ENCODE measurements at regions not wholly inside any gene's neighbourhood (a gene's known extent, or its start where the extent isn't known, plus 50 kb on each side); places are given as distances from the start of the nearest gene placed in this dataset.

GRCh38 chr2:173593109-173593508, 238.4 kb downstream of the CDCA7 start:
- no peak for DNase-seq

- no peak for DNase-seq
These were observed 241.6 kb downstream of the CDCA7 start for GRCh38 chr2:173596244-173596643.

GRCh38 chr2:173598525-173598924, 243.9 kb downstream of the CDCA7 start:
- DNase-seq = no peak

GRCh38 chr2:173599821-173600359, 245.2 kb downstream of the CDCA7 start:
- DNase-seq = no peak

- DNase-seq = no peak
These were observed 247.6 kb downstream of the CDCA7 start for GRCh38 chr2:173602153-173602795.

- no peak for DNase-seq
These were observed 251.3 kb downstream of the CDCA7 start for GRCh38 chr2:173605994-173606393.

- no peak for DNase-seq
These were observed 252.1 kb downstream of the CDCA7 start for GRCh38 chr2:173606619-173607248.

GRCh38 chr2:173607606-173608311, 253.1 kb downstream of the CDCA7 start:
- no peak for DNase-seq

- DNase-seq = no peak
These were observed 256.4 kb downstream of the CDCA7 start for GRCh38 chr2:173611121-173611520.

- DNase-seq = no peak
These were observed 257.7 kb downstream of the CDCA7 start for GRCh38 chr2:173612354-173612753.

GRCh38 chr2:173613386-173613785, 258.7 kb downstream of the CDCA7 start:
- no peak for DNase-seq

GRCh38 chr2:173614265-173614930, 259.7 kb downstream of the CDCA7 start:
- no peak for DNase-seq

GRCh38 chr2:173623438-173624319, 269.0 kb downstream of the CDCA7 start:
- no peak for DNase-seq

- DNase-seq = no peak
These were observed 270.6 kb downstream of the CDCA7 start for GRCh38 chr2:173625315-173625714.

- DNase-seq = no peak
These were observed 274.4 kb downstream of the CDCA7 start for GRCh38 chr2:173629076-173629475.

- DNase-seq = no peak
These were observed 275.9 kb downstream of the CDCA7 start for GRCh38 chr2:173630425-173631126.

- no peak for DNase-seq
These were observed 276.4 kb downstream of the CDCA7 start for GRCh38 chr2:173631127-173631460.

- no peak for DNase-seq
These were observed 289.5 kb downstream of the CDCA7 start for GRCh38 chr2:173644146-173644545.

GRCh38 chr2:173647681-173648311, 293.1 kb downstream of the CDCA7 start:
- DNase-seq = no peak

- DNase-seq = no peak
These were observed 294.1 kb downstream of the CDCA7 start for GRCh38 chr2:173648816-173649215.

- no peak for DNase-seq
These were observed 295.0 kb downstream of the CDCA7 start for GRCh38 chr2:173649527-173650219.
